Smooth muscle cell of the brain vasculature (primary cell): ENCODE measurements at regions not wholly inside any gene's neighbourhood (a gene's known extent, or its start where the extent isn't known, plus 50 kb on each side); places are given as distances from the start of the nearest gene placed in this dataset.
"Not testable (repeated sequence)": the region's sequence is repeated elsewhere in the genome, so short reads cannot be mapped to it uniquely, and the experiment has no call there.

Experiments
- DNase-seq: peaks from one replicate; pipeline ENCODE4 v3.0.0-alpha.2; 2012; ENCODE audit warnings: low read depth, low spot score

DNA sequence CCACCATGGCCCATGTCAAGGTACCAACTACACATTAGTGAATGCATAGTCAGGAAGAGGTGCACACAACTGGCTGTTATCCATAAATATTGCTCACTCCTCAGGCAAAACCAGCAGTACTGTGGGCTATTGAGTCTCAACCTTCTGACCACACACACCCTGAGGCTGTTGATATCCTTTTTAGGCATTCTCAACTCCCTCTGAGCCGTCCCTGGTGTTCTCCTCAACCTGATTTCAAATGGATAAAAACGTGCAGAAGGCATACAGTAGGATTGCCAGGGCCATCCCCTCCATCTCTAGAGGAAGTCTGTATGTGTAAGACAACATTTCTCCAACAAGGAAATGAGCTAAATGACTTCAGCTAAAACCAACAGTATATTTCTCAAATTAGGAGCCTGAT, 98.7 kb upstream of the KLHL13 start:
- no peak for DNase-seq

DNA sequence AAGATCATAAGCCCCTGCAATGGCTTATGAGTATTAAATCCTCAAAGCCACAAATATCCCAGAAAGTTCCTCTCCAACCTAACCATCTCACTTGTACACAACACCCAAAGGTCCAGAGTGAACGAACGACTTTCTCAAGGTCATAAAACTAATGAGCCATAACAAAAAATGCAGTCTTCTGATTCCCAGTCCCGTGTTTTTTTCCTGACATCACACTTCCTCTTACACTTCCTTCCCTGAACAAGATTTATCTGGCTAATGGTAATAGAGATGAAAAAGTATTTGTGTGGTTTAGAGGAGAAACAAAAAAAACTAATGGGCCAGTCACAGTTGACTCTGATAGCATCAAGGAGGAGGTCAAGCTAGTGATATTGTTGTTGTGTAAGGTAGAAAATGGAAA, 99.5 kb upstream of the KLHL13 start:
- DNase-seq = no peak

DNA sequence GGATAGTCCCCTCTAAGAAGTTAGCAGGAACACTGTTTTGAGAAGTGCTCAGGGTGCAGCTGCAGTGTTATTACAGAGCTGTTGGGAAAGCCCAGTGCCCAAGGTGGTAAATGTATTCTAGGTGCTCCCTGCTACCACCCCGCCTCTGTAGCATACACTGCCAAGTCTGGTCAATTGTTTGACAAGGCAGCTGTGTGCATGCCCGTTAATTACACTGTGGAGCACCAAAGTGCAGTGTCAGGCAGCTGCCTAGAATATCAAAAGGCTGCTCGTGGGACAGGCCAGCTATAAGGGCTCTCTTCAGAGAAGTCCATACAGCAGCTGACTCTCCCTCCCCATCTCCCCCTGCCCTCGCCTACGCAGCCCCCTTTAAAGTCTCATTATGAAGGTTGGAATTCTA, 99.9 kb upstream of the KLHL13 start:
- DNase-seq = no peak

DNA sequence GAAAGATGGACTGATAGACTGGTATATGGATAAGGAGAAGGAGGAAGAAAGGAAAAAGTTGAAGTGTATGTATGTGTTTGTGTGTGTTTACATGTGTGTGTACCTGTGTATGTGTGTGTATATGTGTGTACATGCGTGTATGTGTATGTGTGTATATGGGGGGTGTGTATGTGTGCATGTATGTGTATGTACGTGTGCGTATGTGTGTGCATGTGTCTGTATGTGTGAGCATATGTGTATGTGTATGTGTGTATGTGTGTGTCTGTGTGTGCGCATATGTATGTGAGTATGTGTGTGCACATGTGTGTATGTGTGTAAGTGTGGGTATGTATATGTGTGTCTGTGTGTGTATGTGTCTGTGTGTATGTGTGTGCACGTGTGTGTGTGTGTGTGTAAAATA, 101.5 kb upstream of the KLHL13 start:
- no peak for DNase-seq

DNA sequence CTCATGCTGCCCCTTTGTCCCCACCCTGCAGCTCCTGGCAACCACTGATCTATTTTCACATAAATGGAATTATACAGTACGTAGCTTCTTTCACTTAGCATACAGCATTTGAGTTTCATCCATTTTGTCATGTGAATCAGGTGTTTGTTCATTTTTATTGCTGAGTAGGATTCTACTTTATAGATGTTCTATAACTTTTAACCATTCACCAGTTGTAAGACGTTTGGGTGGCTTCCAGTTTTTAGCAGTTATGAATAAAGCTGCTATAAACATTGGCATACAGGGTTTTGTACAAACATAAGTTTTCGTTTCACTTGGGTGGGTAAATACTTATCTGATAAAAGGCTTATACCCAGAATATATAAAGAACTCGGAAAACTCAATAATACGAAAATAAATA, 102.3 kb upstream of the KLHL13 start:
- no peak for DNase-seq

DNA sequence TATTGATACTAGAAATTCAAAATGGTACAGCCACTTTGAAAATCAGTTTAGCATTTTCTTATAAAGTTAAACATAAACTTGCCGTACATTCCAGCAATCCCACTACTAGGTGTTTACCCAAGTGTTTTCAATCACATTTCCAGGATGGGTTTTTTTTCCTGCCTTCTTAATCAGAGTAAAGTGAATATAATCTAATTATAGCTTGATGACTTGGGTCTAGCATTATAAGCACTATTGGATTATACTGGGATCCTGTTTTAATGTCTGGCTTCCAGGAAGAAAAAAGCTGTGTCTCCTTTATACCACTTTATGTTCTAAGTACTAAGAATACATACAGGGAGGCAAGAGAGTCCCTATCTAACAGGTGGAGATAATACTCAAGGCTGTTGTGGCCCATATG, 103.3 kb upstream of the KLHL13 start:
- no peak for DNase-seq

DNA sequence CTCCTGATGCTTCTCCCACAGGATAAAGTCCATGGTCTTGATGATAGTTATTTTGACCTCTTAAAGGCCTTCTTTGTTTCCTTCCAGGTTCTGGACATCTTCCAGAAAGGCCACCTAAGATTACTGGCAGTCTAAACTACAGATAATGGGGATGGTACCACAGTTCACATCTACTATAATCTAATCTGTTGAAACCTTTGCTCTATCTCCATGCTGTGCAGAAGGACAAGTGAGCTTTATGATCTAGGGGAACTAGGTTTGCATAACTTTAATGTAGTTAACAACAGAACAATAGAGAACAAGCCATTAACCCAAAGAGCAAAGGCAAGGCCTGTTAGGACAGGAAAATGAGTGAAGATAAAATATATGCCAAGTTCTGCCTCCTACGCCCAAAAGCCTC, 103.9 kb upstream of the KLHL13 start:
- no peak for DNase-seq

DNA sequence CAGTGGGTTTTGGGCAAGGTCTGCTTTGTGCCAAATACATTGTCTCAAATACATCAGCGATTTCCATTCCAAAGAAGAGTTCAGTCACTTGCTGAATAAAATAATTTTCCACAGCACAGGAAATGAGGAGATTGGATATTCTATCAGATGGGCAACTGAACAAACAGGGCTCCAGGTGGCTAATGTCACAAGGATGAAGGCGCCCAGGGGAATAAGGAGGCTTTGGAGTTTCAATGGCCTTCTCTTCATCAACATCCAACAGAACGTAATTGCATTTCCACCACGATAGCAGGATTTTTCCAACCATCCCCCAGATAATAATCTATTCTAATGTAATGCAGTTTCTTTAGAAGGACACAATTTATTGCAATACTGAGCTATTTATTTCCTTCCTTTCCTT, 104.7 kb upstream of the KLHL13 start:
- no peak for DNase-seq

DNA sequence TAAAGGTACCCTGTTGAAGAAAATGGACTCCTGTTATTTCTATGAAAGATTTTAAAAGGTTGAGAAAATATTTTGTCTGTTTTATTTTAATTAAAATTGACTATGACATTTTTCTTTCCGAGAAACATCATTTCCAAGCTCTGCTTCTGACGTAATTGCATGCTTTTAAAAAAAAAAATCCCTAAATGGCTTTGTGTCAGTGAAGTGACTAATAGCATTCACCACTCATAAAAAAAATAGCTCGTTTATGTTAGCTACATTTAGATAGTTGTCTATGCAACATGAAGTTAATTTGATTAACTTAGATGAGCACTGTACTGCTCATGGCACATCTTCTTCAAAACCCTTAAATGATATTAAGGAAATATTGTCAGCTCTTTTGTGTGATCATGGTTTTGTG, 105.1 kb upstream of the KLHL13 start:
- no peak for DNase-seq

DNA sequence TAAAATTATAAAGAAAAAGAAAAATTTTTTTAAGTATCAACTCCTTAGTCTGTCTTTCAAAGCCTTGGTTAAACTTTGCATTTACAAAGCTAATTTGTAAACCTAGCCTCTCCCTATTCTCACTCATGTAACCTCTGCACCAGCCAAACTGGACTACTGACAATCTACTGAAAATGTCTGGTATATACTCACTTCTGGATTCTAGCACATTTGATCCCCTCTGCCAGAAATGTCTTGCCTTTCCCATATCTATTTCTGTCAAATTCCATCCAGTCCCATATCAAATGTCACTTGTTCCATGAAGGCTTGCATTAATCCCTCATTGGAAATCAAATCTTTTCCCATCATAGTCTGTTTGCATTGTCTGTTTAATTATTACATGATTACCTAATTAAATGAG, 105.8 kb upstream of the KLHL13 start:
- no peak for DNase-seq

DNA sequence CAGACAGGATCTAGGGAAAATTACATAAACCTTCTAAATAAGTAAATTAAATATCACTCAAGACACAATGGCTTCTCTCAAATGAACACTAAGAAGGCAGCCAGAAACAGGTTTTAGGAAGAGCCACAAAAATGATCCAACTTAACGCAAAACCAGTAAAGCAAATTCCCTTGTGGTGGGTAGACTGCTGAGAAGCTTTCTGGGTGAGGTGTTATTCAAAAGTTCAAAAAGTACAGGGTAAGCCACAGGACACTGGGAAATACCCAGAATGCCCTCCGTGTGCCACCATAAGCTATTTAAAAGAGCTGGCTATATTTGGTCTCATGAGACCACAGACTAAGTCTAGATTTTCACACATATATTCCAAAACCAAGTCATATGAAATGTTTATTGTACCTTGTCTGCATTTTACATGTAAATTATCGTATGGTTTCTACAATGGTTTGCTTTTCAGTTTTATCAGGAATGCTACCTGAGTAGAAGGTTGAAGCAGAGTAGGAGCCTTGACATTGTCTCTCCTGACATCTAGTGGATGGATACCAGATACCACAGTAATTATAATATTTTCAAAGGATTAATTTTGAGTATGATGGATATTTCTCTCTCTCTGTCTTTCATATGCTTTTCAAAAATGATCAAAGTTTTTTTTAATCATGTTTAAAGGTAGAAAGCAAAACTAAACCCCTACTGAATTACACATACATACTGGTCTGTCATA, 109.3 kb upstream of the KLHL13 start:
- no peak for DNase-seq

DNA sequence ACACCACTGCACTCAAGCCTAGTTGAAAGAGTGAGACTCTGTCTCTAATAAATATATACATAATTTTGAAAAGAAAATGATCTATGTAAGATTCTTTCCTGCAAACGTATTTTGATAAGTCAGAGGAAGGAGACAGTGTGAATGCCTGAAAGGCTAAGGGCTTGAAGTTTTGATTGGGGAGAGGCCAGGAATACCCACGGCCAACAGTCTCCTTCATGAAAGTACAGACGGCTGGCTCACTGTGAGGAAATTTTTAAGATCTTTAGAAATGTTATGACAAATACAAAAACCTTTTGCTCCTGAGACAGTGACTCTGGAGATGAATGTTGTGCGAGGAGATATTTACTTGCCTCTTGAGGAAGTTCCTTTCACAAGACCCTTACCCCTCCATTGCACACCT, 111.4 kb upstream of the KLHL13 start:
- no peak for DNase-seq

DNA sequence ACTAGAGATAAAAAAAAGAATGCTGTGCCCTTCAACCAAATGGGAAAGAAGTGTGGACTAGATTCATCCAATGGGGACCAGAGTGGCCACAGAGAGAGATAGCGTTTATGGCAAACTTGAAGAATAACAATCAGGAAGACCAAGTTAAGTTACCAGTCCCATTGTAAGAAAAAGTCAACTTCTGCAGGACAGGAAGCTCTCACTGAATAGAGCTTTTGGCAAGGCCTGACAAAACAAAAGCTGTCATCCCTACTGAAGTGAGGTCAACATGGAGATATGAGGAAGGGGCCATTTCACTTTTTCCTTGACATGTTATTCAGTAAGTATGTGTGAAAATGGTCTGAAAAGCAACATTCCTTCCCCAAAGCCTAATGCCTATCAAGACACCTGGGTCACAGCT, 111.8 kb upstream of the KLHL13 start:
- DNase-seq = no peak

DNA sequence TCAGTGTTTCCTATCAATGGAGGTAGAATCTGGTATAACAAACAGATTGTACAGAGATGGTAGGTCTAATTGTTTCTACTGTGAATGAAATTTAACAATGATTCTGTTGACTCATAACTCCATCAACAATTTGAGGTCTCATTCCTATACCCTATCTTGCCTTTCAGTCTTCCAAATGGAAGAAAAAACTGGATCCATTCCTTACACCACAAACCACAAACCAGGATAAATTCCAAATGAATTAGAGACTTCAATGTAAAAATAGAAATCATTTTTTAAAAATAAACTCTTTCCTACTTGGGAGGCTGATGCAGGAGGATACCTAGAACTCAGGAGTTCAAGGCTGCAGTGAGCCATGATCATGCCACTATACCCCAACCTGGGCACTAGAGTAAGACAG, 114.4 kb upstream of the WDR44 start:
- no peak for DNase-seq

DNA sequence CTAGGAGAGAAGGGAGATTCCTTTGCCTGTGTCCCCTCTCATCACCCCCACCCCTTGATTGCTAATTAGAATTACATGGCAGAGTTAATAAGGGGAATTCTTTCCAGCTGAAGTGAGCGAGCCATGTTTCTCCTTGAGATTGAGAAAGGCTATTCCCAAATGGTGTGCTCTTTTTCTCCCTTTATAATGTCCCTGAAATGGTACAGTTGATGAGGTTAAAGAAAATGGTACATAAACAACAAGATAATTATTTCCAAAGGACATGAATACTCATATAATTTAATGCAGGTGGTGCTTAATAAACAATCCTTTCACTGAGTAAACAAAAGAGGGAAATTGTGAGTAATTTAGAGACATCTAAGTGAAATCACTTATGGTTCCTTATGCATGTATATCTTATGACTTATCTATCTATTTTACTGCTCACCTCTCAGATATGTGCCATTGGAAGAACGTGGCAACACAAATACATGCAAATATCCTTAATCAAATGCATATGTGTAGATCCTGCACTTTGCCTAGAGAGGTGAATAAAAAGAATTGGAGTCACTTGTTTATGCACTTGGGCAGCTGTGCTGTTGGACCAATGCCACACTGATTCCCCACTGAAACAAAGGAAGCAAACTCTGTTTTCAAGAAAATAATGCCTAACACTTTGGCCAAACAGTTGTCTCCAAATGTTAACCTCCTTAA, 106.6 kb upstream of the WDR44 start:
- no peak for DNase-seq

DNA sequence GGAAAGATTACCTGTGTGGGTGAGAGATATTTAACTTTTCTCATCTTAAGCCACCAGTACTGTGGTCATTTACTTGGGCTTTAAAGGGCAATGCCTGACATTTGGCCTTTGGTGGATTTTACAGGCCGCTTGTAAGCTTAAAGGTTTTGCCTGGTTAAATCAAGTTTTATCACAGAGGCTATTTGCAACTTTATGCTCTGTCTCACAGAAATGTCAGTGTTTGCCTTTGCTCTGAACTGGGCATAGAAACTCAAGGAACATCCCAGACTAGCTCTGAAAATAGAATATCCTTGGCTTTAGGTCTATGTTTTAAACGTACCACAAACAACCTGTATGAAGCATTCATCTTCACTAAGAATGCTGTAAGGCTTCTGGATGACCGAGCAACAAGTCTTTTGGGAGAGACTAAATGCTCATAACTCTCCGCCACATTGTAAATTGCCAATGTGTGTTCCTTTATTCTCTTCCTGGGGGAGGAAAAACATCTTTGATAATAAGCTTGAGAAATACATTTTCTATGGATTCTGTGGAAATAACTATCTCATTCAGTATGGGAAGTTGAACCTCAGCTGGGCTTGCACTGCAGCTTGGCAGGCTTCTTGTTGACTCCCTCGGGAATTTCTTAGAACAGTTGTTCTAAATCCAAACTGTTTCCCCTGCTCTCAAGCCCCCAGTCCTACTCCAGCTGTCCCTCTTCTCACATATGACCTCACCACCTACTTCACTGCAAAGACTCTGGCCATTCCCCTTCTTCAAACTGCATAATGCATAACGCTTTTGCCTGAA, 105.8 kb upstream of the WDR44 start:
- no peak for DNase-seq

DNA sequence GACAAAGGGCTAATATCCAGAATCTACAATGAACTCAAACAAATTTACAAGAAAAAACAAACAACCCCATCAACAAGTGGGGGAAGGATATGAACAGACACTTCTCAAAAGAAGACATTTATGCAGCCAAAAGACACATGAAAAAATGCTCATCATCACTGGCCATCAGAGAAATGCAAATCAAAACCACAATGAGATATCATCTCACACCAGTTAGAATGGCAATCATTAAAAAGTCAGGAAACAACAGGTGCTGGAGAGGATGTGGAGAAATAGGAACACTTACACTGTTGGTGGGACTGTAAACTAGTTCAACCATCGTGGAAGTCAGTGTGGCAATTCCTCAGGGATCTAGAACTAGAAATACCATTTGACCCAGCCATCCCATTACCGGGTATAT, 98.9 kb upstream of the WDR44 start:
- DNase-seq = not testable (repeated sequence)

DNA sequence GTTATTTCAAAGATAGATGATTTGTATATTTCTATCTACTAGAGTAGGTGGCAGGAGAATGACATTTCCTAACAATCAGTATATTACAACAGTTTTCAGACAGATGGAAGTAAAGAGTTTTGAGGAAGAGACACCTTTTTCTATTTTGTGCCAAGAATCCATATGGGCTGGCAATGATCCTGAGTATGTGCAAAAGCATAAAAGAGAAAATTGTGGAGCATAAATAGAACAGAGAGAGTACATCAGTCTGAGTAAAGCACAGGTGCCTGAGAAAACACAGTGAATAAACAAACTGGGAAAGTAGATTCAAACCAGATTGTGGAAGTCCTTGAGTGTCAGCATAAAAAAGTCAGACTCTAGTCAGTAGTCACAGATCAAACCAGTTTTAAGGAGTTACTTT, 96.8 kb upstream of the WDR44 start:
- no peak for DNase-seq

DNA sequence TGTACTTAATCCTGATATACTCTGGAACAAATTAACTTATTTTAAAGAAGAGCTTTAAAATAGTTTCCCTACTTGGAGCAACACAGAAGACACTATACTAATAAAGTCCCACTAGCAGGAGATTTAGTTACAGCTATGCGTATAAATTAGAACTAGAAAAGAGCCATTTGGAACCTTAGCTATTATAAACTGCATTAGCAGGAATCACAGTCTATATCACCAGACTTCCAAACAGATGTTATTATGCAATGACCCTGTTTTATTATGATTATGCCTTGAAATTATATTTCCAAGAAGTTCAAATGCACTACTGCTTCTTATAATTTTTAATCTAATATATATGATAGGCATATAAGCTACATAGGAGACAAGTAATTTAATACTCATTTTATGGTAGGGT, 95.5 kb upstream of the WDR44 start:
- DNase-seq = no peak

DNA sequence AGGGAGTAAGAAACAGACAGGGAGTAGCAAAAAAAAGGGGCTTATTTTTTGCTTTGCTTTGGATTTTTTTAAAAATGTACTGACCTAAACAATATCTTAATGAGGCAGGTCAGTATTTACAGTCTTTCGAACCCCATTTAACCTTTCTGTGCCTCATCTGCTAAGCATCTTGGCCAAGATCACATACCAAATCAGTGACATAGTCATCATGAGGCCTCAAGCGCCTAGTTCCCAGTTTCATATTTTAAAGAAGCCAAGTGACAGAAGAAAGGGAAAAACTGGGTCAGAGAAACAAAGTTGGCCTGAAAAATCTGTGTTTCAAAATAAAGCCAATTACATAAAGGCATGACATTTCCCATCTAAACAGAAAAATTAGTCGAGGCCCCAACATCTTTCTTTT, 94.6 kb upstream of the WDR44 start:
- no peak for DNase-seq

DNA sequence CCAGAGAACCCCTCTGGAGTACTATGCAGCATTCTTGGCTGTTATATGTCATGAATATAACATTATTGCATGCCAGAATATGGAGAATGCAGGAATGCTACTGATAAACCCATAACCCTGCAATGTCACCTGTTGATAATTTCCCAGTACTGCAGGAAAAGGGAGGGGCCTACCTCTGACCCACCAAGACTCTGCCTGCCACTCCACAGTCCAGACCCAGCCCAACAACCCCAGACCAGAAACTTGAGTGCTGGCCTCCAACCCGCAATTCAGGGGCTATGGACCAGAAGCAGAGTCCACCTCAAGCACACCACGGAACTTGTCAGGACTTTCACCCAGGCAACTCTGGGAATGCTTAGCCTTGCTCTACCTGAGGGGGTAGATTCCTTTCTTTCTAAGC, 92.9 kb upstream of the WDR44 start:
- DNase-seq = no peak

DNA sequence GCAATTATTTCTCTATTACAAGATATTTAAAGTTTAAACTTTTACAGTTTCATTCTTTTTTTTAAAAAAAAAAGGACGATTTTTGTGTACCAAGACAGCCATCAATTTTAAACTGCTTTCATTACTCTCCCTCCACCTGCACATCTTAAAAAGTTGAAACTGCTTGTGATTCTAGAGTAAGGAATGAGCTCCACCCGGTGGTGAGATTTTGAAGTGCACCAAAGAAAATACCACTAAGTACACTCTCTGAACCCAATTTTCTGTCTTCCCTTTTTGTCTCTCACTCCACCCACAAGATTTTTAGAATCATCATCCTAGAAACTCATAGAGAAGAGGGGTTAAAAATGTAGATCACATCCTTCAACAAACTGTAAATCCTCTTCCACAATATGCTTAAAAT, 91.3 kb upstream of the WDR44 start:
- DNase-seq = peak; percentile 33

DNA sequence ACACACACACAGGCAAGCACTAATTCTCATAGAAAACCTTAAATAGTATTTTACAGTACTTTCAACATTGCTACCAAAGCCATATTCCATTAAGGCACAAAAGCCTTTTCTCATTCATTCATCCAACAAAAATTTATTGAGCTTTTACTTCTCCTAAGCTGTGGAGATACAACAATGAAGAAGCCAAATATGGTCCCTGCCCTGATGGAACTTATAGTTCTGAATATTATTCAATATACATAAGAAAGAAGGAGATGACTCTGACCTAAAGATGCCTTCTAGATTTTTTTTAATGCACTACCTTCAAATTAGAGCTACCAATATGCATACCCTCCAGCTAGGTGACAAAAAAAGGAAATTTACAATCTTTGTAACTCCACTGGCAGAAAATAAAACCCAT, 90.0 kb upstream of the WDR44 start:
- no peak for DNase-seq
